Heart left ventricle (tissue), 16 donors: ENCODE measurements at regions not wholly inside any gene's neighbourhood (a gene's known extent, or its start where the extent isn't known, plus 50 kb on each side); places are given as distances from the start of the nearest gene placed in this dataset.
"Not testable (repeated sequence)": the region's sequence is repeated elsewhere in the genome, so short reads cannot be mapped to it uniquely, and the experiment has no call there.

Experiments
- ATAC-seq, 4 donors: fragments of 200-7000 bp; cut with Tn5 transposase; one replicate each; pipeline ENCODE4 v1.9.1; 2020 to 2022; ENCODE audit warnings: moderate library complexity in 4 of 4, mild to moderate bottlenecking in 3 of 4, moderate number of reproducible peaks in 1 of 4
- DNase-seq, 5 donors: peaks; one replicate each; pipeline ENCODE4 v3.0.0-alpha.2; 2020
- H3K27ac ChIP-seq, 12 donors: fragments of 200-600 bp; sonication (generic) in 4 of 12; one replicate each; pipeline versions ENCODE4 v1.5.0 to v1.8.0; 2016 to 2022; ENCODE audit warnings: mild to moderate bottlenecking in 2 of 12
- H3K27me3 ChIP-seq, 9 donors: fragments of 200-600 bp; sonication (generic) in 2 of 9; one replicate each; pipeline versions ENCODE4 v1.5.1 to v1.8.0; 2016 to 2022; ENCODE audit warnings: mild to moderate bottlenecking in 3 of 9
- H3K36me3 ChIP-seq, 9 donors: fragments of 200-600 bp; sonication (generic) in 2 of 9; one replicate each; pipeline versions ENCODE4 v1.5.0 to v1.8.0; 2018 to 2022; ENCODE audit warnings: mild to moderate bottlenecking in 2 of 9
- H3K4me1 ChIP-seq, 12 donors: fragments of 200-600 bp; sonication (generic) in 4 of 12; one replicate each; pipeline versions ENCODE4 v1.5.0 to v1.8.0; 2016 to 2022; ENCODE audit warnings: mild to moderate bottlenecking in 3 of 12
- H3K4me3 ChIP-seq, 12 donors: fragments of 200-600 bp; sonication (generic) in 4 of 12; one replicate each; pipeline versions ENCODE4 v1.5.0 to v1.8.0; 2017 to 2022; ENCODE audit warnings: mild to moderate bottlenecking in 9 of 12, moderate library complexity in 4 of 12
- H3K9me3 ChIP-seq, 12 donors: fragments of 200-600 bp; sonication (generic) in 4 of 12; one replicate each; pipeline versions ENCODE4 v1.5.0 to v1.8.0; 2016 to 2022; ENCODE audit warnings: mild to moderate bottlenecking in 1 of 12
- CTCF ChIP-seq, 12 donors: fragments of 200-600 bp; sonication (generic) in 4 of 12; IDR thresholded peaks; one replicate each; pipeline versions ENCODE4 v1.5.0 to v1.8.0; 2018 to 2022; ENCODE audit warnings: antibody characterized with exemption in 12 of 12, mild to moderate bottlenecking in 5 of 12
- POLR2A ChIP-seq, 2 donors: fragments of 450-650 bp; IDR thresholded peaks; one replicate each; pipeline ENCODE4 v1.6.1; 2017; ENCODE audit warnings: antibody characterized with exemption in 2 of 2, mild to moderate bottlenecking in 2 of 2, moderate library complexity in 2 of 2
- WGBS, 4 donors: extraction: QIAGEN DNeasy Blood & Tissue Kit in 2 of 4; methylation state at CpG; one replicate each; pipeline versions ENCODE4 v1.1.5 to v1.1.7; 2013 to 2018; 5-methylcytosine and 5-hydroxymethylcytosine counted together
- intact Hi-C, 10 donors: fragments of 100-400 bp; cut with DNase I; formaldehyde crosslinking; loops; one replicate each; pipeline versions ENCODE4 v1.11.1 to v1.14.2; 2022
- donor health status: ischemic (EF 13 %, LVEDD 7.1; RV severe dilation, severe dysfunction).
- donor health status: healthy with polysubstance abuse.
- donor health status: DM: no; HTN: yes; CAD: no.
- donor health status: DM: no; HTN: no; CAD: no.
- donor health status: ischemic (EF 25% LVEDD 6.9; RV normal size, moderate dysfunction).
- donor health status: ischemic (EF 25% LVEDD 5.7; RV mildly dilated, moderate dysfunction).
- donor health status: healthy.
- donor health status: DM: yes; HTN: yes; CAD: no.
- donor health status: ischemic (EF 35%, LVEDD 5.7; RV mildly dilated, moderate dysfunction).
- donor health status: nonischemic (EF 11% LVEDD 7.7; RV severe dilation, severe dysfunction).
- donor health status: DM: yes; HTN: yes; CAD: no.
- donor health status: PGD.
- donor health status: ischemic (EF 29% LVEDD 5.4; RV normal size, mild dysfunction).
- donor health status: nonischemic (EF 23%, LVEDD 6.1; RV moderate dilation, normal function).

GRCh38 chr6:112539355-112539754 lies 192.2 kb downstream of the RFPL4B start:
- no peaks in the 10 kb centered on the region for H3K36me3 ChIP-seq
- H3K27me3 ChIP-seq = no peaks in the 10 kb centered on the region
- no peaks in the 10 kb centered on the region for H3K4me1 ChIP-seq
- intact Hi-C loops = no loop called here
- TF ChIP-seq POLR2A (IDR thresholded peaks at IDR 0.05) = no peak
- TF ChIP-seq CTCF (IDR thresholded peaks at IDR 0.05) = no peak
- ATAC-seq (no peak), DNase-seq (no peak)
- 89 to 92% (median 90%) methylated on average over 2 of the region's 2 CpGs for WGBS, 4 donors
- no peak overlapping the region for H3K27ac ChIP-seq
- H3K9me3 ChIP-seq = peaks cover 0 to 14% (median 0%) of the 10 kb centered on the region in 12 donors
- H3K4me3 ChIP-seq = no peak overlapping the region

- 86 to 97% (median 93%) methylated on average over 3 of the region's 3 CpGs for WGBS, 4 donors
- intact Hi-C loops, H3K36me3 ChIP-seq, DNase-seq, H3K27me3 ChIP-seq, H3K4me1 ChIP-seq, H3K27ac ChIP-seq, ATAC-seq, H3K4me3 ChIP-seq: not testable (repeated sequence)
- peaks cover 0 to 11% (median 0%) of the 10 kb centered on the region in 12 donors for H3K9me3 ChIP-seq
These were observed 194.7 kb downstream of the RFPL4B start for GRCh38 chr6:112541847-112542246.

- DNase-seq, H3K36me3 ChIP-seq, ATAC-seq, H3K27me3 ChIP-seq, H3K27ac ChIP-seq, H3K4me3 ChIP-seq, intact Hi-C loops, H3K4me1 ChIP-seq: not testable (repeated sequence)
- peaks cover 0 to 11% (median 0%) of the 10 kb centered on the region in 12 donors for H3K9me3 ChIP-seq
- 87 to 95% (median 93%) methylated on average over 8 of the region's 8 CpGs for WGBS, 4 donors
These were observed 200.4 kb downstream of the RFPL4B start for GRCh38 chr6:112547321-112548085.

- Histone ChIP-seq H3K27ac (no peak overlapping the region), H3K4me3 (no peak overlapping the region), H3K36me3 (no peaks in the 10 kb centered on the region), H3K9me3 (peaks cover 0 to 10% (median 0%) of the 10 kb centered on the region in 12 donors), H3K4me1 (no peaks in the 10 kb centered on the region), H3K27me3 (no peaks in the 10 kb centered on the region)
- WGBS, 4 donors = 85 to 100% (median 100%) methylated on average over 1 of the region's 1 CpG
- ATAC-seq (no peak), DNase-seq (no peak)
- TF ChIP-seq CTCF (IDR thresholded peaks at IDR 0.05) (no peak), POLR2A (IDR thresholded peaks at IDR 0.05) (no peak)
- intact Hi-C loops = no loop called here
These were observed 202.6 kb downstream of the RFPL4B start for GRCh38 chr6:112549749-112550148.

GRCh38 chr6:112557435-112557834 lies 210.3 kb downstream of the RFPL4B start:
- no peaks in the 10 kb centered on the region for H3K36me3 ChIP-seq
- intact Hi-C loops = no loop called here
- no peaks in the 10 kb centered on the region for H3K27me3 ChIP-seq
- peaks cover 0 to 14% (median 0%) of the 10 kb centered on the region in 12 donors for H3K9me3 ChIP-seq
- ATAC-seq = no peak
- H3K4me1 ChIP-seq = peaks cover 0 to 4% (median 0%) of the 10 kb centered on the region in 12 donors
- no peak overlapping the region for H3K4me3 ChIP-seq
- no peak overlapping the region for H3K27ac ChIP-seq
- TF ChIP-seq POLR2A (IDR thresholded peaks at IDR 0.05) (no peak), CTCF (IDR thresholded peaks at IDR 0.05) (no peak)
- no peak for DNase-seq
